HG03457 (cell line): ENCODE measurements at regions not wholly inside any gene's neighbourhood (a gene's known extent, or its start where the extent isn't known, plus 50 kb on each side); places are given as distances from the start of the nearest gene placed in this dataset.

Source experiments
- ATAC-seq: cut with Tn5 transposase; IDR thresholded peaks from one replicate; pipeline ENCODE4 v1.9.1; 2021; ENCODE audit warnings: moderate number of reproducible peaks; ENCODE audit not compliant: unreplicated experiment

DNA sequence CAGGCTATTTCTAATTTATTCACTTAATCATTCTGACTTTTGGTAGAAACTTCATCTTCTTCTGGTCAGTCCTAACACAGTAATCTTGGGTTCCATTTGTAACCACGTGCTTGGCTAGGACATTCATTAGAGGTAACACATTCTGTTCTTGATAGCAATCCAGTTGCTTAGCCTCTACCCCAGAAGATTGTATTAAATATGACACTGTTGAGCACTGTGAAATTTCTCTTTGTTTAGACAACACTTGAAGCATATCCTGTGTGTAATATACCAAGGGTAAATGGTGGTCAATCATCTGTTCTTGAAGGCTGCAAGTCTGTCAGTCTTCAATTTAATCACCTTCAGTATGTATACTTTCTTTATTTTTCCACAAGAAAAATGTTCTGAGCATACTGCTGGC lies 523.0 kb downstream of the ANKRD50 start:
- ATAC-seq: no peak

DNA sequence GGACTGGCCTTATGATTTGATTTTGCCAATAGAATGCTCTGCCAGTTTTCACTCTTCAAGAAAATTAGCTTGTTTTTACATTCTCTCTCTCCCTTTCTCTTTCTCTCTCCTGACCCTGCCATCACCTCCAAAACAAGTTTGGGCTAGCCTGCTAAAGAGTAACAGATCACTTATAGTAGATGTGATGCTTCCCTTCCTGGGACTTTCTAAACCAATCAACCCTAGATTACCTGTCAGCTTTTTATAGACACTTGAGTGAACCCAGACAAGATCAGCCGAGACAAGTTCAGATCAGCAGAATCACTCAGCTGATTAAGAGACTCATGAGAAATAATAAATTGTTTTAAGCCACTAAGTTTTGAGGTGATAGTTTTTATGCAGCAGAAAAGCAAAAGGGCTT lies 521.2 kb downstream of the ANKRD50 start:
- ATAC-seq: no peak

- no peak for ATAC-seq
Measured at GRCh38 chr4:124192544-124192943, 520.0 kb downstream of the ANKRD50 start.

DNA sequence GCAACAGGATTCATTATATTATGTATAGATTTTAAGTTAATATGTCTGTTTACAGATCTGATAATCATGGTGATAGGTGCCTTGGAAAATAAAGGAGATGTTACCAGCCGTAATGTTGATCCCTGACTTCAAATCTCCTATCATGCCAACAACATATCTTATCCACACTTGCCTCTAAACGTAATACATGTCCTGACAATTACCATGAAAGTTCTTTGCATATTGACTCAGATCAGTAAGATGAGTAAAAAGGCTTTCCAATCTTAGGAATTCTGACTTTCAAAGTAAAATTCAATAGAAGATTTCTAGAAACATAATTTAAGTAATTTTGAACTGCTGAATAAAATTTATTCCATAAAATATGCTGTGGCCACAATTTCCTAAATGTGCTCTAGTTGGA lies 513.3 kb downstream of the ANKRD50 start:
- no peak for ATAC-seq

- ATAC-seq: no peak
Measured at GRCh38 chr4:124199755-124200154, 512.8 kb downstream of the ANKRD50 start.

GRCh38 chr4:124201636-124202035 lies 510.9 kb downstream of the ANKRD50 start:
- no peak for ATAC-seq

- ATAC-seq: no peak
Measured at GRCh38 chr4:124202099-124202498, 510.4 kb downstream of the ANKRD50 start.

GRCh38 chr4:124203613-124204238 lies 508.8 kb downstream of the ANKRD50 start:
- no peak for ATAC-seq

DNA sequence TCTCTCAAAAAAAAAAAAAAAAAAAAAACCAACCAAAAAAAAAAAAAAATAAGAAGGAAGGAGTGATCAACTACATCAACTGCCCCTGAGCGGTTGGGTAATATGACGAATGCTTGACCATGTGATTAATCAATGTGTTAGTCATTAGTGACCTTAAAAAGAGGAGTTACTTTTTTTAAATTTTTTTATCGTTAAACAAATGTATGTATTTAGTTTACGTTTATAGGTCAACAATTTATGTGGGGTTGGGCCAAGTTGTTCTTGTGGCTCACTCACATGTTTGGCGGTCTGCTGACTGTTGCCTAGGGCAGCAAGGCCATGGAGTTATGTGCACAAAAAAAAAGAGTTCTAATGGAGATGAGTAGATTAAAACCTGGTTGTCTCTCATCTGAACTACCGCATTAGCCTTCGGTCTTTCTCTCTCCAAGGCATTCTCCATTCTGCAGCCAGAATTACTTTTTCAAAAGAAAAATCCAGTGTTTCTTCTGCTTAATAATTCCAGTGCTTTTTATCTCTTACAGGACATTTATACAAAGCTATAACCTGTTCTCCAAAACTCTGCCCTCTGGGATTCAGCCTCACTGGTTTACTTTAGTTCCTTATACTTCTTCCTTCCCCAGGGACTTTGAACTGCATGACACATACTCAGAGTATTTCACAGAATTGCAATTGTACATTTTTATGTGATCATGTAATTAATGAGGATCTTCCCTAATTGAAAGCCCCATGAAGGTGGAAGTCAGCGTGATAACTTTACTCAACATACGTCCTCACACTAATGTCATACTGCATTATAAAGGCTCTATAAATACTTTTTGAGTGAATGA lies 505.5 kb downstream of the ANKRD50 start:
- ATAC-seq: no peak

DNA sequence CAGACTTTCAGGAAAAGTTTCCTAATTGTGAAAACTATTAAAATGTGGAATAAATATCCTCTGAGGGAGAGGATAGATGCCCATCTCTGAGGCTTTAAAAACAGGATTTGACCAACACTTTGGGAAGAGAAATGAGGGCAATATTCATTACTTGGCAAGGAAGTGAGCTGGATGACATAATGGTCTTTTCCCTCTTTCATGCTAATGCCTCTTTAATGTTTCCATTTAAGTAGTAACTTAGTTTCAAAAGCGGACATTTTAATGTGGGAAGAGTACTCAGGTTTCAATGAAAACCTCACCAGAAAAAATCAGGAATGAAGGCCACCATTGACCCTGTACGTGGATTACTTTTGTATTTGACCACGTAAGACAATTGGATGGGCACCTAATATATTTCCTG lies 503.3 kb downstream of the ANKRD50 start:
- no peak for ATAC-seq

GRCh38 chr4:124209626-124210025 lies 502.9 kb downstream of the ANKRD50 start:
- no peak for ATAC-seq

DNA sequence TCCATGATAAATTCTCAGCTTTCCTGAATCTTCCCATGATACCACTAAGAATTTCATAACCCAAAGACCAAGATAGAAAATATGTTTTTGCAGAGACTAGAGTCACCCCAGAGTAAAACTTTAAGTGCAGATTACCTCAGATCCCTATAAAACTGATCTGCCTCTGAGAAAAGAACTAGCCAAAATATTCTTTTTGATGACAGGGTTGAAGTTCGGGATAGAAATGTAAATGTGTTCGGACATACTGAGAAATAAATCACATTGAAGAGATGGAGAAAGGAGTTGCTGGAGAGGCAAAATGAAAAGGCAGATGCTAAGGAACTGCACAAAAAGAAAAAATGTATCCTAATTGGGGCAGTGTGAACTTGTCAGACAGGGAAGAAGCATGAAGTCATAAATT lies 501.8 kb downstream of the ANKRD50 start:
- ATAC-seq: no peak

- no peak for ATAC-seq
Measured at GRCh38 chr4:124212815-124213630, 499.5 kb downstream of the ANKRD50 start.

DNA sequence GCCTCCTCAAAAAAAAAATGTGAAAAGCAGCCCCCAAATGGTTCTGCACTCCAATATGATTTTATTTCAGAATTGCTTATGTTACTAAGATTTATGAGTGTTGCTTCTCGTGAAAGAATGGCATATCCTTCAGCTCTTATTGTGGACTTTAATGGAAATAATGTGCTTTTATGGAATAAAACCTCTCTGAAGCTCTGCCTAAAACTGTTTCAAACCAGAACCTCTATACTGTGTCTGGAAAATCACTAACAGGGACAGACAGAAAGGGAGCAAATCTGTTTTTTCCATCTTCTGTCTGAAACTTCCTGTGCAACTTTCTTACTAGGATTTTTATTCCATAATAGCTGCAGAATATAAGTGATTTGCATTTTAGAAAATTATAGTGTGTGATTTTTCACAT lies 493.1 kb downstream of the ANKRD50 start:
- ATAC-seq: no peak

- ATAC-seq: no peak
Measured at GRCh38 chr4:124224256-124224655, 488.3 kb downstream of the ANKRD50 start.

GRCh38 chr4:124227981-124228380 lies 484.6 kb downstream of the ANKRD50 start:
- ATAC-seq: no peak

DNA sequence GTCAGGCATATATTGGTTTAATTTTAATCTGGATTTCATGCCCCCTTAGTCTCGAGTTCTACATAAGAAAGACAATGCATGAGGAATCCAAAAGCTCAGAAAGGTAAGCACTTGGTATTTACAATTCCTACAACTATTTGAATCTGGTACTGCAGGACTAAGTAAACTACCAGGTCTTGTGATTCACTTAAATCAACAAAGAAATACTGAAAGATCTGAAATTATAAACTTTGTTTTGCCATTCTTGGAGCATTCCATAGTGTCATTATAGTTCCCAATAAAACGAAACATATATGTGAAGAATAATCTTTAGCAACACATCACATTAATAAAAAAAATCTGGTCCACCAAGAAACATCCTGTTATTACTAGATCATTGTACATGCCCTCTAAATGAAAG lies 482.3 kb downstream of the ANKRD50 start:
- no peak for ATAC-seq

- ATAC-seq: no peak
Measured at GRCh38 chr4:124234771-124235170, 477.8 kb downstream of the ANKRD50 start.

GRCh38 chr4:124243671-124244366 lies 468.7 kb downstream of the ANKRD50 start:
- ATAC-seq: no peak

DNA sequence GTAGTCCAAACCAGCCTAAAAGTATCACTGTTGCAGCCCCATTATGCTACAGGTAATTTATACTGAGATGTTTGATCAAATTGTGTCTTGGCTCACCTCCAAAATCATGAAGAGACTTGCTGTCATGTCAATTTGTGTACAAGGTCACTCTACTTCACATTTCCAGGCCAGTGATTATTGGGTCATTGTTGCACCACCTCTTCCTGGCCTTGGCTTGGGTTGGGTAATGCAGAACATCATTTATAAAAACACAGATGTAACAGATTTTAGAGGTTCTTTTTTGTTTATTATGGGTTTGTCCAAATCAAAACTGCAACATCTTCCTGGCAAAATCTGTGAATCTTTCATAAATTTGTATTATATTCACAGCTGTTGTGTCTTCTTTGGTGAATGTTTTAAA lies 459.5 kb downstream of the ANKRD50 start:
- ATAC-seq: no peak
